HCT116 (cell line): ENCODE measurements at regions not wholly inside any gene's neighbourhood (a gene's known extent, or its start where the extent isn't known, plus 50 kb on each side); places are given as distances from the start of the nearest gene placed in this dataset.

Experiments used
- ATAC-seq: fragments of 200-7000 bp; cut with Tn5 transposase; 2 replicates; pipeline ENCODE4 v1.9.1; 2020; ENCODE audit warnings: mild to moderate bottlenecking, moderate library complexity
- BruUV-seq: library from RNA; stranded (reverse); fragments of 400-500 nt; replicated peaks from 2 replicates; lab custom pipeline; 2021; lab: Mats Ljungman, UMichigan
- CTCF ChIA-PET: fragments of 300-600 bp; sonication (Branson Sonifier 250); formaldehyde crosslinking; loops from one replicate; lab custom pipeline; 2021; ENCODE audit warnings: antibody characterized with exemption; lab: Charles Lee
- POLR2A ChIA-PET: fragments of 300-600, 350-600 bp; sonication (Branson Sonifier 250); formaldehyde crosslinking; loops from one replicate; lab custom pipeline; 2021; ENCODE audit warnings: antibody characterized with exemption; lab: Charles Lee
- RAD21 ChIA-PET, 2 experiments: fragments of 300-600 bp; sonication (Branson Sonifier 250); formaldehyde crosslinking; loops; one replicate each; lab custom pipeline; 2023; ENCODE audit warnings: low total read pairs in 2 of 2; ENCODE audit not compliant: uncharacterized antibody in 2 of 2, unreplicated experiment in 2 of 2, low non-redundant PET in 1 of 2; lab: Charles Lee
- DNase-seq: peaks from one replicate; pipeline ENCODE4 v3.0.0-alpha.2; 2010; ENCODE audit warnings: low read depth, low spot score
- H2AFZ ChIP-seq: fragments of 200-600 bp; shearing (Covaris generic), sonication (generic); 2 replicates; pipeline ENCODE4 v1.6.1; 2017; ENCODE audit warnings: low read depth, mixed run types, mixed read lengths, antibody characterized with exemption, low read length; ENCODE audit not compliant: poor library complexity, severe bottlenecking
- H3K27ac ChIP-seq: 2 replicates; pipeline ENCODE4 v1.5.1; 2012; ENCODE audit warnings: low read depth, low read length
- H3K27me3 ChIP-seq: fragments of 200-600 bp; sonication (generic); 2 replicates; pipeline ENCODE4 v1.6.1; 2016; ENCODE audit warnings: mixed run types, low read length, mixed read lengths; ENCODE audit not compliant: insufficient read depth
- H3K36me3 ChIP-seq, 2 experiments: fragments of 200-500 bp in 1 of 2; fragments of 200-600 bp in 1 of 2; sonication (Bioruptor generic) in 1 of 2; sonication (generic) in 1 of 2; 2 replicates each; pipeline versions ENCODE4 v1.5.1 to v1.6.1; 2014 to 2016; ENCODE audit warnings: low read length in 2 of 2, inconsistent platforms in 1 of 2, mixed read lengths in 1 of 2, mixed run types in 1 of 2; ENCODE audit not compliant: insufficient read depth in 2 of 2, control insufficient read depth in 1 of 2
- H3K4me1 ChIP-seq, 2 experiments: fragments of 200-600 bp in 1 of 2; sonication (generic) in 1 of 2; 2 replicates each; pipeline versions ENCODE4 v1.5.1 to v1.6.1; 2012 to 2017; ENCODE audit warnings: low read length in 2 of 2, inconsistent platforms in 1 of 2, mild to moderate bottlenecking in 1 of 2, mixed read lengths in 1 of 2, mixed run types in 1 of 2, moderate library complexity in 1 of 2; ENCODE audit not compliant: insufficient read depth in 2 of 2, control insufficient read depth in 1 of 2
- H3K4me2 ChIP-seq: fragments of 200-600 bp; sonication (generic); 2 replicates; pipeline ENCODE4 v1.6.1; 2017; ENCODE audit warnings: mixed run types, low read length, mixed read lengths
- H3K4me3 ChIP-seq, 2 experiments: fragments of 200-600 bp in 1 of 2; sonication (generic) in 1 of 2; replicated peaks in 1 of 2; 2 replicates each; pipeline ENCODE4 v1.5.1; 2011 to 2016; ENCODE audit warnings: low read length in 2 of 2, control low read depth in 1 of 2, low read depth in 1 of 2, mild to moderate bottlenecking in 1 of 2, mixed read lengths in 1 of 2, mixed run types in 1 of 2
- H3K79me2 ChIP-seq: fragments of 200-600 bp; sonication (generic); 2 replicates; pipeline ENCODE4 v1.6.1; 2017; ENCODE audit warnings: mild to moderate bottlenecking, mixed run types, low read length, moderate library complexity, mixed read lengths; ENCODE audit not compliant: insufficient read depth
- H3K9ac ChIP-seq: fragments of 200-600 bp; sonication (generic); 2 replicates; pipeline ENCODE4 v1.6.1; 2016; ENCODE audit warnings: low read length, mixed read lengths
- H3K9me2 ChIP-seq: fragments of 200-600 bp; sonication (generic), shearing (Covaris generic); 2 replicates; pipeline ENCODE4 v1.6.1; 2017; ENCODE audit warnings: mixed run types, mild to moderate bottlenecking, moderate library complexity; ENCODE audit not compliant: insufficient read depth
- H3K9me3 ChIP-seq, 2 experiments: fragments of 200-500 bp in 1 of 2; fragments of 200-600 bp in 1 of 2; sonication (Bioruptor generic) in 1 of 2; sonication (generic) in 1 of 2; 2 replicates each; pipeline ENCODE4 v1.6.1; 2014 to 2017; ENCODE audit warnings: low read length in 2 of 2, mixed read lengths in 2 of 2, inconsistent platforms in 1 of 2, low read depth in 1 of 2, mild to moderate bottlenecking in 1 of 2, mixed run types in 1 of 2, moderate library complexity in 1 of 2; ENCODE audit not compliant: control insufficient read depth in 1 of 2, insufficient read depth in 1 of 2
- H4K20me1 ChIP-seq: fragments of 200-600 bp; sonication (generic), shearing (Covaris generic); 2 replicates; pipeline ENCODE4 v1.6.1; 2017; ENCODE audit warnings: mixed run types, mild to moderate bottlenecking, moderate library complexity; ENCODE audit not compliant: insufficient read depth
- CEBPB ChIP-seq: IDR thresholded peaks from 2 replicates; pipeline ENCODE4 v1.6.1; 2012; ENCODE audit warnings: low read depth
- EGR1 ChIP-seq: IDR thresholded peaks from 2 replicates; pipeline ENCODE4 v1.6.1; 2012; ENCODE audit warnings: low read depth
- ELF1 ChIP-seq: IDR thresholded peaks from 2 replicates; pipeline ENCODE4 v1.6.1; 2012; ENCODE audit warnings: low read depth, borderline replicate concordance
- EZH2 ChIP-seq: fragments of 200-600 bp; sonication (generic); IDR thresholded peaks from 2 replicates; pipeline ENCODE4 v1.6.1; 2017; ENCODE audit warnings: antibody characterized with exemption, mixed run types
- REST ChIP-seq: IDR thresholded peaks from 2 replicates; pipeline ENCODE4 v1.6.1; 2012; ENCODE audit warnings: low read depth
- ZNF274 ChIP-seq: fragments of 200-500 bp; sonication (Bioruptor generic); IDR thresholded peaks from 2 replicates; pipeline ENCODE4 v1.6.1; 2014; ENCODE audit warnings: mild to moderate bottlenecking, low read depth, low read length, inconsistent platforms
- intact Hi-C: fragments of 100-400 bp; cut with micrococcal nuclease; formaldehyde crosslinking; loops from 2 replicates; pipeline ENCODE4 v1.10.0; 2022

DNA sequence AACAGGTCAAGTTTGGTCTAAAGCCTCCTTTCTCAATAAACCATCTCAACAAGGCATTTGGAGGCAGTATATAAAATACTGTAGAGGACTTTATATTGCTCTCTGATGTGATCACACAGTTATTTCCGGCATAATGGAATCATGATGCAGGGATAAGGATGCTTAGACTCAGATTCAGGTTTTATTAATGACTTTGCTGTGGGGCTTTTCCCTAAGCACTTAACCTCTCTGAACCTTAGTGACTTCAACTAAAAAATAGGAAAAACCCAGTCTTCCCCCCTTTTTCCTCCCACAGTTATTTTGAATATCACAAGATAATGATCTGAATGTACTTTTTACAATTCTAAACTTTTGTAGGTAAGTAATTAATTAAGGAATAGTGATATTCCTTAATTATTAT lies 94.8 kb upstream of the TENM4 start:
- H3K9me3 ChIP-seq, result peaks cover 0 to 4% of the 10 kb centered on the region in 2 experiments; a peak in 1 of 4 replicates
- H3K4me1 ChIP-seq, result no peaks in the 10 kb centered on the region
- no peaks in the 10 kb centered on the region for H3K27me3 ChIP-seq
- no TSS peak for BruUV-seq
- RAD21 ChIA-PET, result no interaction called here
- POLR2A ChIA-PET, result no interaction called here
- no peak overlapping the region for H3K9ac ChIP-seq
- no peaks in the 10 kb centered on the region for H4K20me1 ChIP-seq
- H3K4me3 ChIP-seq, result no peak overlapping the region
- H3K9me2 ChIP-seq, result no peaks in the 10 kb centered on the region
- H3K36me3 ChIP-seq, result no peaks in the 10 kb centered on the region
- H3K27ac ChIP-seq, result no peak overlapping the region
- intact Hi-C loops, result no loop called here
- no peak for DNase-seq
- CTCF ChIA-PET, result no interaction called here
- no peak overlapping the region for H2AFZ ChIP-seq
- H3K4me2 ChIP-seq, result no peak overlapping the region
- TF ChIP-seq EZH2 (no peak), EGR1 (no peak)
- ATAC-seq, result no peak
- H3K79me2 ChIP-seq, result no peaks in the 10 kb centered on the region

- ChIA-PET RAD21 (no interaction called here), CTCF (no interaction called here), POLR2A (no interaction called here)
- Histone ChIP-seq H3K9me3 (peaks cover 0 to 8% of the 10 kb centered on the region in 2 experiments; a peak in 1 of 4 replicates), H3K27ac (no peak overlapping the region), H3K27me3 (no peaks in the 10 kb centered on the region), H4K20me1 (no peaks in the 10 kb centered on the region), H3K9ac (no peak overlapping the region), H3K4me3 (no peak overlapping the region), H3K36me3 (no peaks in the 10 kb centered on the region), H2AFZ (no peak overlapping the region), H3K4me2 (no peak overlapping the region), H3K79me2 (no peaks in the 10 kb centered on the region), H3K9me2 (no peaks in the 10 kb centered on the region), H3K4me1 (no peaks in the 10 kb centered on the region)
- DNase-seq (no peak), ATAC-seq (no peak)
- TF ChIP-seq REST, result no peak
- TF ChIP-seq CEBPB, result no peak
- TF ChIP-seq ELF1, result no peak
- TF ChIP-seq ZNF274, result no peak
- intact Hi-C loops, result no loop called here
- no TSS peak for BruUV-seq
These were observed 84.4 kb upstream of the TENM4 start for GRCh38 chr11:79525257-79525656.
